OCI-M1 (cell line): ENCODE measurements at regions not wholly inside any gene's neighbourhood (a gene's known extent, or its start where the extent isn't known, plus 50 kb on each side); places are given as distances from the start of the nearest gene placed in this dataset.

Source experiments
- DNase-seq: peaks from one replicate; lab custom pipeline; 2025; lab: John Stamatoyannopoulos, UW

DNA sequence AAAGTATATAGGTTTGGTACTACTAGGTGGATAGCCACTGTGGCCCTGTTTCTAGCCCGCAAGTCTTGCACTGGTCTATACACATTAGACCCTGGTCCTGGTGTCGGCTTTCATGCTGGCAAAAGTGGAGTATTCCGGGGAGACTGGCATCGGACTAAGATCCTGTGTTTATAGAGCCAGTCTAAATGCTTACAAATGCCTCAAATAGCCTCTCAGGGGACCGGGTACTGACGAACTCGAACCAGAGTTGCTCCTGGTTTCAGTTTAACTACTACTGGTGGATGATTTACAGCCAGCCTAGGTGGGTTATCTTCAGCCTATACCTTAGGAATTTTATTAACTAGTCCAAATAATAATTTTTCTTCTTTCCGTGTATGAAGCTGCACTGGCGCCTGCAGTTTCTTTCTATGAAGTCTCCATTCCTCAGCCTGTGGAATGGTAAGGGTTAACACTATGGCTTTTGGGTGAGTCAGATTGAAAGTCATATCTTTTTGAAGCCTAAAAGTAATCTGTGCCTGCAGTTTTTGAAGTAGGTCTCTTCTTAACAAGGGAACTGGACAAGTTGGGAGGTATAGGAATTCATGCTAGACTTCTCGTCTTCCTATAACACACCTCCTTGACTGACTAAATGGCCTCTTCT is 51.3 kb downstream of the OR10H4 start:
- no peak for DNase-seq

- DNase-seq: peak; percentile 80
Observed at GRCh38 chr19:16001481-16002312, 52.9 kb downstream of the OR10H4 start.

- no peak for DNase-seq
Observed at GRCh38 chr19:16002406-16003384, 53.9 kb downstream of the OR10H4 start.

- no peak for DNase-seq
Observed at GRCh38 chr19:16003391-16003790, 54.6 kb downstream of the OR10H4 start.

DNA sequence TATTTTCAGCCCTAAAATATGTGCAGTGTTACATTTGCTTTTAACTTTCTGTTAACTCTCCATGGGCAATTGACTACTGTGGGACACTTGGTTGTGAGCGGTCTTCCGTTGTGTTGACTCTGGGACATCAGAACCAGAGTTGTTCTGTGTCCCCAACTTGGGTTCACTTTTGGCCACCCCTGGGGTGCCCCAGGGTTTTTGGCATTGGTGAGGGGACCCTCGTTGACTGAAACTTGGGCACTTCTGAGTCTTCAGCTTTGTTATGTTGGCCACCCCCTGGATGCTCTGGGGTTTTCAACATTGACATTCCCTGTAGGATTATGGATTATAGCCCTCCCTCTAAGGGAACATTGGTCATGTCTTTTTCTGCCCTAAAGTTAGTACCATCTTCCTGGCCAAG is 57.1 kb downstream of the OR10H4 start:
- DNase-seq: no peak

DNA sequence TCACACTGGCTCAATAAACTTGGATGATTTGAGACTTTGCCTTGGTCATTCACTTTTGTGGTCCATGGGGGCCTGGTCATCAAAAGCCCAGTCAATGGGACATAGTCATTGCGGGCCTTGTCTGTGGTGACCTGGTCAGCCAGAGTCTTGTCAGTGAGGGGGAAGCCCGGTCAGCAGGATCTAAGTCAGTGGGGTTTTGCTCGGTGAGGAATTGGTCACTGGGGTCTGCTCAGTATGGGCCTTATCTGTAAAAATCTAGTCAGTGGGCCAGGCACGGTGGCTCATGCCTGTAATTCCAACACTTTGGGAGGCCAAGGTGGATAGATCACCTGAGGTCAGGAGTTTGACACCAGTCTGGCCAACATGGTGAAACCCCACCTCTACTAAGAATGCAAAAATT is 63.7 kb upstream of the TPM4 start:
- DNase-seq: no peak

DNA sequence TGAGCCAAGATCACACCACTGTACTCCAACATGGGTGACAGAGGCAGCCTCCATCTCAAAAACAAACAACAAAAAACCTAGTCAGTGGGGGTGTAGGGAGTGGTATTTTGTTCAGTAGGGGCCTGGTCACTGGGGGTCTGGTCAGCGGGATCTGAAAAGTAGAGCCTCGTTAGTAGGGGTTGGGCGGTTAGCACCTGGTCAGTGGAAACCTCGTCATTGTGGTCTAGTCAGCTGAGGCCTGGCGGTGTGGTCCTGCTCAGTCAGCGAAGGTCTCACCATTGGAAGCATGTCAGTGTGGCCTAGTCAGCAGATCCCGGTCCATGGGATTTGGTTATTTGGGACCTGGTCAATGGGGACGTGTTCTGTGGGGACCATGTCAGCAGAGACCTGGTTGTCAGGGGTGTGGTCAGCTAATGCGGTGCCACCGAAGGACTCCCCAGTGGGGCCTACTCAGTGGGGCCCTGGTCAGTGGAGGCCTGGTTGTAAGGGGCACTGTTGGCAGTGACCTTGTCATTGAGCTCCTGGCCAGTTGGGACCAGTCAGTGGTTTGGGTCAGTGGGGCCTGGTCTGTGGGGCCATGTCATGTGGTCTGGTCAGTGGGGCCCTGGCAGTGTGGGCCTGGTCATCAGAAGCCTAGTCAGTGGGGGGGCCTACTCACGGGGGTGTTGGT is 63.0 kb upstream of the TPM4 start:
- DNase-seq: no peak

DNA sequence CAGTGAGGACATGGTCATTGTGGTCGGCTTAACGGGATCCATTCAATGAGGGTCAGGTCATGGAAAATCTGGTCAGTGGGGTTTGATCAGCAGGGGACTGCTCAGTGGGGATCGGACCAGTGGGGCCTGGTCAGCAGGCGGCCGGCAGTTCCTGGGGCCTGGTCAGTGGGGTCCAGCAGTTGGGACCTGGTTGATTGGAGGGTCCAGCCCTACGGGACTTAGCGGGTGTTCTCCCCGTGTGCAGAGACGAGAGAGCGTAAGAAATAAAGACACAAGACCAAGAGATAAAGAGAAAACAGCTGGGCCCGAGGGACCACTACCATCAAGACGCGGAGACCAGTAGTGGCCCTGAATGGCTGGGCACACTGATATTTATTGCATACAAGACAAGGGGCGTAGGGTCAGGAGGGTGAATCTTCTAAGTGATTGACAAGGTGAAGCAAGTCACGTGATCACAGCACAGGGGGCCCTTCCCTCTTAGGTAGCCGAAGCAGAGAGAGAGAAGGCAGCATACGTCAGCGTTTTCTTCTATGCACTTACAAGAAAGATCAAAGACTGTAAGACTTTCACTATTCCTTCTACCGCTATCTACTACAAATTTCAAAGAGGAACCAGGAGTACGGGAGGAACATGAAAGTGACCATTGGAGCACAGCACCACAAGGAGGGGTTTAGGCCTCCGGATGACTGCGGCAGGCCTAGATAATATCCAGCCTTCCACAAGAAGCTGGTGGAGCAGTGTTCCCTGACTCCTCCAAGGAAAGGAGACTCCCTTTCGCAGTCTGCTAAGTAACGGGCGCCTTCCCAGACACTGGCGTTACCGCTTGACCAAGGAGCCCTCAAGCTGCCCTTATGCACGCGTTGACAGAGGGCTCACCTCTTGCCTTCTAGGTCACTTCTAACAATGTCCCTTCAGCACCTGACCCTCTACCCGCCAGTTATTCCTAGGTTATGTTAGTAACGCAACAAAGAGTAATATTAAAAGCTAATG is 62.1 kb upstream of the TPM4 start:
- DNase-seq: no peak

GRCh38 chr19:16014923-16015804 is 61.1 kb upstream of the TPM4 start:
- DNase-seq: no peak

GRCh38 chr19:16015805-16016173 is 60.5 kb upstream of the TPM4 start:
- DNase-seq: no peak

DNA sequence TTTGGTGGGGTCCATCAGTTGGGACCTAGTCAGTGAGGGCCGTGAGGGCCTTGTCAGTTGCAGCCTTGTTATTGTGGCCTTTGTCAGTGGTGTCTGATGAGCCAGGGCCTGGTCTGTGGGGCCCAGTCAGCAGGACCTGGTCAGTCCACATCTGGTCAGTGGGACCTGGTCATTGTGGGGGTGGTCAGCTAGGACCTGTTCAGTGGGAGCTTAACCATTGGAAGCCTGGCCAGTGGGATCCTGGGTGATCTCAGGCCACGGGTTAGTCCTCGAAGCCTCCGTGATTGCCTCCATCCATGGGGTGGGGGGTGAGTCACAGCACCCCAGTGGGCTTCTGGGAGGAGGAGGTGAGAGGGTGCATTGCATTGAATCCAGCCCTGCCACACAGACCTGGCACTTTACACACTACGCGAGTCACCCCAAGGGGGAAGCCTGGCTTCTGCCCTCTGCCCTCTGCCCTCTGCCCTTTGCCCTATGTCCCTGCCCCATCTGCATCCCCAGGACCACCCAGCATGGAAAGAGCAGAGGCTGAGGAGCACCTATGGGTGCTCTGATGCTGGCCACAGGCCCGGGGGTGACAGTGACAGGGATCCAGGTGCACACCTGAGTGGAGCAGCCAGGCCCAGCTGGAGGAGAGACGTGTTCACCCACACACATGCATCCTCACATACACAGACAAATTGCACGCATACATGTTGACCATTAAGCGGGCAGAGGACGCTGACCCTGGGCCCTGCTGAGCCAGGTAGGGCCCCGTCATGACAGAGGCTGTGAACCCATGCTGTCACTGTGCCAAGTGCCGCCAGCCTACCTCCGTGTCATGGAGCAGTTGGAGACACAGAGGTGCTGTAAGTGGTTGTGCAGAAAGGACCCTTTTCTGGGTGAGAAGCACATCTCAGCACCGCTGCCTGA is 59.8 kb upstream of the TPM4 start:
- DNase-seq: no peak

GRCh38 chr19:16017138-16017490 is 59.2 kb upstream of the TPM4 start:
- no peak for DNase-seq

GRCh38 chr19:16018106-16018755 is 58.1 kb upstream of the TPM4 start:
- no peak for DNase-seq

DNA sequence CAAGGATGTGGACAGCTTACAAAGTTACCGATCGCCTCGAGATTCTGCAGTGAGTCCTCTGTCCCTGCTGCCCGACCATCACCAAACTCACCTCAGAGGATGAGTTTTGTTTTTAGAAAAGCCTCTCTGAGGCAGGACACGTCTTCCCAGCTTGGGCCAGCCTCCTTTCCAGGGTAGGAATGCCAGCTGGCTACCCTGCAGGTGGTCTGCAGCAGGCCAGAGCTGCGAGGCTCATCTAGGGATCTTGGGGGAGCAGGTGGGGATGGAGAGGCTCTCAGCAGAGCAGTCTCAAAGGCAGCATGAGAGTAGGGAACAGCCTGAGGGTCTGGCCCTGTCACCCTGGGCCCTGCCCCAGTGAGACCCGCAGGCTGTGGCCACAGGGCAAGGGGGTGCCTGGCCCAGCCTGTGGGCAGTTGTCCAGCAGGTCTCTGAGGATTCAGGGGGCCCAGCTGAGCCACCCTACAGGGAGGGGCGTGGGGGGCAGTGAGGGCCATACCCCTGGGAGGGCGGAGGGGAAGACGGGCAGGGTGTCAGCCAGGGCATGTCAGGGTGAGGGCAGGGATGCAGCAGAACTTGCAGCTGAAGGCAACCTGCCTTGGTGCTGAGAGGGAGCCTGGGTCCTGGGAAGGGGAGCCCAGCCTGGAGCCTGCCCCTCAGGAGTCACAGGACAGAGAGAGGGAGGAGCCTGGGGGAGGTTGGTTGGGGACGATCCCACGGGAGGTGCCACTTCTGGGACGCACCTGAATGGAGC is 57.3 kb upstream of the TPM4 start:
- no peak for DNase-seq

- no peak for DNase-seq
Observed at GRCh38 chr19:16019691-16020448, 56.4 kb upstream of the TPM4 start.

- DNase-seq: no peak
Observed at GRCh38 chr19:16021796-16022195, 54.5 kb upstream of the TPM4 start.

- DNase-seq: no peak
Observed at GRCh38 chr19:16022251-16022650, 54.0 kb upstream of the TPM4 start.
